ENCODE measurements at regions not wholly inside any gene's neighbourhood (a gene's known extent, or its start where the extent isn't known, plus 50 kb on each side); places are given as distances from the start of the nearest gene placed in this dataset.
"Not testable (repeated sequence)": the region's sequence is repeated elsewhere in the genome, so short reads cannot be mapped to it uniquely, and the experiment has no call there.

DNA sequence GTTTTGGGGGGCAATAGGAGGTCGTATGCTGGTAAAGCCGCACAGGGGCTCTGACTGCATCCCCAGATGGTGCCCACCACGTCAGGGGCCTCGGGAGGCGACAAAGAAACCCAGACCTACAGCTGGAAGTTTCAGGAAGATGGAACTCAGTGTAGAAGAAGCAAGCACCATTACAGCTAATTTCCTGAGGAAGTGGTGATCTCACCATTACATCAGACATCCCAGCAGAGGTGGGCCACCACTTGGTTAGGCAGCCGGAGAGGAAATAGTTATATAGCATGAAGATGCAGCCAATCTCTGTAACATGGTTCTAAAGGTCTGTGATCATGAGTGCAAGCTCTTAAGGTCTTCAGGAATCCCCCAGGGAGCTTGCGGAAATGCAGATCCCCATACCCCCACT lies 127.3 kb upstream of the PCBD1 start:
- Histone ChIP-seq H3K9ac (ENCODE audit: low read depth in 1 of 2, low read length in 2 of 2) (no peak overlapping the region), H3K4me3 (ENCODE audit: low read depth in 1 of 2, low read length in 2 of 2) (no peak overlapping the region), H3K27me3 (ENCODE audit: control insufficient read depth in 1 of 2, insufficient read depth in 2 of 2, low read length in 2 of 2) (peaks cover 0 to 6% of the 10 kb centered on the region in 2 donors), H3K9me3 (ENCODE audit: control insufficient read depth in 1 of 2, low read length in 2 of 2) (no peaks in the 10 kb centered on the region), H3K36me3 (ENCODE audit: control insufficient read depth in 1 of 2, insufficient read depth in 2 of 2, low read length in 2 of 2) (no peaks in the 10 kb centered on the region), H3K4me1 (ENCODE audit: control insufficient read depth in 1 of 2, insufficient read depth in 2 of 2, low read length in 2 of 2) (no peaks in the 10 kb centered on the region), H3K27ac (ENCODE audit: low read depth, low read length) (no peak overlapping the region)

DNA sequence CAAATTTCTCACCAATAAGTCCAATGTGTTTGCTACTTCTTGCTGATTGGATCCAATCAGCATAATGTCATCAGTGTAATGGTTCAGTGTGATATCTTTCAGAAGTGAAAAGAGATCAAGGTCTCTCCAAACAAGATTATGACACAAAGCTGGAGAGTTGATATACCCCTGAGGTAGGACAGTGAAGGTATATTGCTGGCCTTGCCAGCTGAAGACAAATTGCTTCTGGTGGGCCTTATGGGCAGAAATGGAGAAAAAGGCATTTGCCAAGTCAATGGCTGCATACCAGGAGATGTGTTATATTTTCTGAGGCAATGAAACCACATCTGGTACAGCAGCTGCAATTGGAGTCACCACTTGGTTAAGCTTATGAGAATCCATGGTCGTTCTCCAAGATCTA lies 131.7 kb upstream of the PCBD1 start:
- H3K4me3 ChIP-seq (ENCODE audit: low read depth in 1 of 2, low read length in 2 of 2); H3K9me3 ChIP-seq (ENCODE audit: control insufficient read depth in 1 of 2, low read length in 2 of 2); H3K27ac ChIP-seq (ENCODE audit: low read depth, low read length); H3K27me3 ChIP-seq (ENCODE audit: control insufficient read depth in 1 of 2, insufficient read depth in 2 of 2, low read length in 2 of 2); H3K36me3 ChIP-seq (ENCODE audit: control insufficient read depth in 1 of 2, insufficient read depth in 2 of 2, low read length in 2 of 2); H3K4me1 ChIP-seq (ENCODE audit: control insufficient read depth in 1 of 2, insufficient read depth in 2 of 2, low read length in 2 of 2); H3K9ac ChIP-seq (ENCODE audit: low read depth in 1 of 2, low read length in 2 of 2): not testable (repeated sequence)

DNA sequence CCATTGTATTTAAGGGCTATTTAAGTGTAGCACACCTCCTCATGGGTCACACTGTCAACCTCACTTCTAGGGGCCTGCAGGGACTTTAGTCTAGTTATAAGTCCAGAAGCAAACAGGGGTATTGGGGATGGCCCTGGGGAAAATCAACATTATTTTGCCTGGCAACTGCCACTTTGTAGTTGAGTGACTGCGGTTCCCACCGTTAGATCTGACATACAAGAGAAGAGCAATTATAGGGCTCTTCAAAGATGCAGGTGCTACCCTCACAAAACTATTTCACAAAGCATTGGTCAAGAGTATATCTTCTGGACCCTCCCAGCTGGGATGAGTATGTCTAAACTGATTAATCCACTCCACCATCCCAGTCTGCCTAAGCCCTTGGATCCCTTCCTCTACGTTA lies 133.0 kb upstream of the PCBD1 start:
- Histone ChIP-seq H3K9ac (ENCODE audit: low read depth in 1 of 2, low read length in 2 of 2) (no peak overlapping the region), H3K4me1 (ENCODE audit: control insufficient read depth in 1 of 2, insufficient read depth in 2 of 2, low read length in 2 of 2) (no peaks in the 10 kb centered on the region), H3K4me3 (ENCODE audit: low read depth in 1 of 2, low read length in 2 of 2) (no peak overlapping the region), H3K27ac (ENCODE audit: low read depth, low read length) (no peak overlapping the region), H3K27me3 (ENCODE audit: control insufficient read depth in 1 of 2, insufficient read depth in 2 of 2, low read length in 2 of 2) (no peaks in the 10 kb centered on the region), H3K36me3 (ENCODE audit: control insufficient read depth in 1 of 2, insufficient read depth in 2 of 2, low read length in 2 of 2) (no peaks in the 10 kb centered on the region), H3K9me3 (ENCODE audit: control insufficient read depth in 1 of 2, low read length in 2 of 2) (no peaks in the 10 kb centered on the region)

DNA sequence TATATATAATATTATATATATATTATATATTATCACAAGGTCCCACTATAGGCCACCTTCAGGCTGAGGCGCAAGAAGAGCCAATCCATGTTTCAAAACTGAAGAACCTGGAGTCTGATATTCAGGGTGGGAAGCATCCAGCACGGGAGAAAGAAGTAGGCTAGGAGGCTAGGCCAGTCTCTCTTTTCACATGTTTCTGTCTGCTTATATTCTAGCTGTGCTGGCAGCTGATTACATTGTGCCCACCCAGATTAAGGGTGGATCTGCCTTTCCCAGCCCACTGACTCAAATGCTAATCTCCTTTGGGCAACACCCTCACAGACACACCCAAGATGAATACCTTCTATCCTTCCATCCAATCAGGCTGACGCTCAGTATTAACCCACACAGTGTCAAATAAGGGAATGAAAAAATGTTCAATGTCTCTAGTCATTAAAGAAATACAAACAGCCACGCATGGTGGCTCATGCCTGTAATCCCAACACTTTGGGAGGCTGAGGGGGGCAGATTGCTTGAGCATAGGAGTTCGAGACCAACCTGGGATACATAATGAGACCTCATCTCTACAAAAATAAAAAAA lies 135.4 kb upstream of the PCBD1 start:
- Histone ChIP-seq H3K27me3 (ENCODE audit: control insufficient read depth in 1 of 2, insufficient read depth in 2 of 2, low read length in 2 of 2) (no peaks in the 10 kb centered on the region), H3K36me3 (ENCODE audit: control insufficient read depth in 1 of 2, insufficient read depth in 2 of 2, low read length in 2 of 2) (no peaks in the 10 kb centered on the region), H3K4me1 (ENCODE audit: control insufficient read depth in 1 of 2, insufficient read depth in 2 of 2, low read length in 2 of 2) (no peaks in the 10 kb centered on the region), H3K27ac (ENCODE audit: low read depth, low read length) (no peak overlapping the region), H3K4me3 (ENCODE audit: low read depth in 1 of 2, low read length in 2 of 2) (no peak overlapping the region), H3K9ac (ENCODE audit: low read depth in 1 of 2, low read length in 2 of 2) (no peak overlapping the region), H3K9me3 (ENCODE audit: control insufficient read depth in 1 of 2, low read length in 2 of 2) (no peaks in the 10 kb centered on the region)

DNA sequence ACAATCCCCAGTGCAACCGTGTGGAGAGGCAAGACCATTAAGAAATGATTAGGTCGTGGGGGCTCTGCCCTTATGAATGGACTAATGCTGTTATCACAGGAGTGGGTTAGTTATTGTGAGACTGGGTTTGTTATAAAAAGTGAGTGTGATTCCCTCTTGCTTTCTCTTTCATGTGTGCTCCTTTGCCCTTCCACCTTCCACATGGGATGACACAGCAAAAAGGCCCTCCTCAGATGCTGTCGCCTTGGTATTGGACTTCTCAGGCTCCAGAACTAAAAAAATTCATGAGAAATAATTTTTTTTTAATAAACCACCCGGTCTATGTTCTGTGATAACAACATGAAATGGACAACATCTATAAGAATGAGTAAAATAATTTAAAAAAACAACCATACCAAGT lies 136.1 kb upstream of the PCBD1 start:
- no peaks in the 10 kb centered on the region for H3K27me3 ChIP-seq (ENCODE audit: control insufficient read depth in 1 of 2, insufficient read depth in 2 of 2, low read length in 2 of 2)
- H3K9ac ChIP-seq (ENCODE audit: low read depth in 1 of 2, low read length in 2 of 2), result no peak overlapping the region

DNA sequence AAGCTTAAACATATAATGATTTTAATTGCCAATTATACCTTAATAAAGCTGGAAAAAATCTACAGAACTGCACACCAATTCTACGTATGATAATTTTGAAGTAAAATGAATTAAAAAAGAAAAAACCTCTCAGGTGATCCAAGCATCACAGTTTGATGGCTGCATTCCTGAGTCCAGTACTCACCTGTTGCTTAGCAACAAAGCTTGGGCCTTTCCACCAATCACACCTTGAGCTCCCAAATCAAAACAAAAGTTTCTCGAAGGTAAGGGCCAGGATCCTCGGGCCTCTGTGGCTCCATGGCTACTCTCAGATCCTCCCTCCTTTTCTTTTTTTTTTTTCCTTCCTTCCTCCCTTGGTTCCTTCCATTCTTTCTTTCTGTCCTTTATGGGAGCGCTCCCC lies 137.2 kb upstream of the PCBD1 start:
- Histone ChIP-seq H3K27ac (ENCODE audit: low read depth, low read length) (no peak overlapping the region), H3K4me1 (ENCODE audit: control insufficient read depth in 1 of 2, insufficient read depth in 2 of 2, low read length in 2 of 2) (no peaks in the 10 kb centered on the region), H3K4me3 (ENCODE audit: low read depth in 1 of 2, low read length in 2 of 2) (no peak overlapping the region), H3K36me3 (ENCODE audit: control insufficient read depth in 1 of 2, insufficient read depth in 2 of 2, low read length in 2 of 2) (no peaks in the 10 kb centered on the region), H3K9me3 (ENCODE audit: control insufficient read depth in 1 of 2, low read length in 2 of 2) (no peaks in the 10 kb centered on the region), H3K9ac (ENCODE audit: low read depth in 1 of 2, low read length in 2 of 2) (no peak overlapping the region), H3K27me3 (ENCODE audit: control insufficient read depth in 1 of 2, insufficient read depth in 2 of 2, low read length in 2 of 2) (no peaks in the 10 kb centered on the region)

More for the DNA sequence above, 136.1 kb upstream of the PCBD1 start:
- no peak overlapping the region for H3K27ac ChIP-seq (ENCODE audit: low read depth, low read length)
- no peaks in the 10 kb centered on the region for H3K36me3 ChIP-seq (ENCODE audit: control insufficient read depth in 1 of 2, insufficient read depth in 2 of 2, low read length in 2 of 2)
- no peaks in the 10 kb centered on the region for H3K9me3 ChIP-seq (ENCODE audit: control insufficient read depth in 1 of 2, low read length in 2 of 2)
- H3K4me1 ChIP-seq (ENCODE audit: control insufficient read depth in 1 of 2, insufficient read depth in 2 of 2, low read length in 2 of 2), result no peaks in the 10 kb centered on the region
- H3K4me3 ChIP-seq (ENCODE audit: low read depth in 1 of 2, low read length in 2 of 2), result no peak overlapping the region

DNA sequence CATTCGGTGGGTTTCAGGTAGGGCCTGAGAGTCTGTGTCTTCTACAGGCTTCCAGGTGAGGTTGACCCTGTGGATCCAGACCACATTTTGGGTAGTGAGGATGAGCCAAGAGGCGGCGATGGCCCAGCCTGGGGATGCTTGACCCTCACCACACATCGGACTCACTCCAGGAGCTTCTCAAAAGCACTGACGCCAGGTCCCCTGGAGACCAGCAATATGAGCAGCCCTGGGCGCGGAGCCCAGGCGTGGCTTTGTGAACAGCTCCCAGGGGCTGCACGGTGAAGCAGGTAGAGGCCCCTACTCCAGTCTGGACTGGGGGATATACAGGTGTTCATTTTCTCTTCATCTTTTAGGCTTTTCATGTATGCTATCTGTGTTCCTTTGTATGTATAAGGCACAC lies 139.7 kb upstream of the PCBD1 start:
- Histone ChIP-seq H3K27me3 (ENCODE audit: control insufficient read depth in 1 of 2, insufficient read depth in 2 of 2, low read length in 2 of 2) (no peaks in the 10 kb centered on the region), H3K9me3 (ENCODE audit: control insufficient read depth in 1 of 2, low read length in 2 of 2) (no peaks in the 10 kb centered on the region), H3K27ac (ENCODE audit: low read depth, low read length) (no peak overlapping the region), H3K36me3 (ENCODE audit: control insufficient read depth in 1 of 2, insufficient read depth in 2 of 2, low read length in 2 of 2) (no peaks in the 10 kb centered on the region), H3K9ac (ENCODE audit: low read depth in 1 of 2, low read length in 2 of 2) (no peak overlapping the region), H3K4me3 (ENCODE audit: low read depth in 1 of 2, low read length in 2 of 2) (no peak overlapping the region), H3K4me1 (ENCODE audit: control insufficient read depth in 1 of 2, insufficient read depth in 2 of 2, low read length in 2 of 2) (no peaks in the 10 kb centered on the region)

DNA sequence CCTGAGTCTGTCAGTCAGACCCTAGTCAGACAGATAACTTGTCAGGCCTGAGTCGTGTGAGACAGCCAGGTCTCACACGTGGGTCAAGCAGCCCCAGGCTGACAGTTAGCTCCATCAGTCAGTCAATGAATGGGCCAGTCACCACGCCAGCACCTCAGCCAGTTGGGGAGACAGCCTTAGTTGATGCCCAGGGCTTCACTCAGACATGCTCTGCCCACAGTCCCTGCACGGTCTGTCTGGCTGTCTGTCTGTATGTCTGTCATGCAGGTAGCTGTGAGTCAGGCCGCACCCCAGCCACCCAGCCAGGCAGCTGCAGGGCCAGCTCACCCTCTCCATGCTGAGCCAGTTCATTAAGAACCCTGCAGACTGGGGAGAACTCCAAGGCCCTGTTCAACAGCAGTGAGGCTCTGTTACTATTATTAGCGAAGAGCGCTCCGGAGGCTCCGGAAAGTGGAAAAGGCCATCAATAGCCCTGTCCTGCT lies 141.1 kb upstream of the PCBD1 start:
- Histone ChIP-seq H3K27ac (ENCODE audit: low read depth, low read length) (no peak overlapping the region), H3K4me1 (ENCODE audit: control insufficient read depth in 1 of 2, insufficient read depth in 2 of 2, low read length in 2 of 2) (no peaks in the 10 kb centered on the region), H3K27me3 (ENCODE audit: control insufficient read depth in 1 of 2, insufficient read depth in 2 of 2, low read length in 2 of 2) (no peaks in the 10 kb centered on the region), H3K9ac (ENCODE audit: low read depth in 1 of 2, low read length in 2 of 2) (no peak overlapping the region), H3K9me3 (ENCODE audit: control insufficient read depth in 1 of 2, low read length in 2 of 2) (no peaks in the 10 kb centered on the region), H3K36me3 (ENCODE audit: control insufficient read depth in 1 of 2, insufficient read depth in 2 of 2, low read length in 2 of 2) (no peaks in the 10 kb centered on the region), H3K4me3 (ENCODE audit: low read depth in 1 of 2, low read length in 2 of 2) (no peak overlapping the region)

DNA sequence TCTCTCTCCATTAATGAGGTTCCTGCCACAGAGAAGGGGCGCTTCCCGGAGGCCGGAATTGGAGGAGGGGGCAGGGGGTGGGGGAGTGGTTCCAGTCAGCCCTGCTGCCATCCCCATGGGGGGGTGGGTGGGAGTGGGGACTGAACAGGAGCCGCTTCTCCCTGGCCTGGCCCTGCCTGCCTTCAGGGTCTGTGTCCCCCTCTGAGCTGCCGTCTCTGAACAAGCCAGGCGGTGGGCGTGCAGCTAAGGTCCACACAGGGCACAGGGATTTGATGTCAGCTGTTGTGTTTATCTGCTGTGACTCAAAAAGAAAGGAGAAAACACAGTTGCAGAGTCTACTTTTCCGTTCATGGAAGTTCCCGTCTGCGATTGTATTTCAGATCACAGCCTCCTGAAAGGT lies 141.5 kb upstream of the PCBD1 start:
- H3K4me3 ChIP-seq (ENCODE audit: low read depth in 1 of 2, low read length in 2 of 2), result no peak overlapping the region
- H3K9ac ChIP-seq (ENCODE audit: low read depth in 1 of 2, low read length in 2 of 2), result no peak overlapping the region
- no peaks in the 10 kb centered on the region for H3K9me3 ChIP-seq (ENCODE audit: control insufficient read depth in 1 of 2, low read length in 2 of 2)
- H3K27me3 ChIP-seq (ENCODE audit: control insufficient read depth in 1 of 2, insufficient read depth in 2 of 2, low read length in 2 of 2), result no peaks in the 10 kb centered on the region
- no peaks in the 10 kb centered on the region for H3K4me1 ChIP-seq (ENCODE audit: control insufficient read depth in 1 of 2, insufficient read depth in 2 of 2, low read length in 2 of 2)
- H3K36me3 ChIP-seq (ENCODE audit: control insufficient read depth in 1 of 2, insufficient read depth in 2 of 2, low read length in 2 of 2), result no peaks in the 10 kb centered on the region
- no peak overlapping the region for H3K27ac ChIP-seq (ENCODE audit: low read depth, low read length)

DNA sequence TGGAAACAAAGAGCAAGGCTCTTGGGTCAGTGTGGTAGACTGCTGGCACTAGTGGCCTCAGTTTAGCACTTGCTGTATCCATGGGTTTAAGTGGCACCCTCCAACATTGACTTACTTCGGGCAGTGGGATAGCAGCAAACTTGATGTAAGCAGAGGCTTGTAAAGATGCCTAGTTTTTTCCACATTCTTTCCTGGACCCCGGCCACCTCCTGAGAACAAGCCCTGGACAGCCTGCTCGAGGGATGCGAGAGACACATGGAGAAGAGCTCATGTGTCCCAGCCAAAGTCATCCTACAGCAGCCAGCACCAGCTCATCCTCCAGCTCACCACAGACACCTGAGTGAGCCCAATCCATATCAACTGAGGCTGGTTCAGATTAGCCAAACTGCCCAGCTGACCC lies 142.7 kb upstream of the PCBD1 start:
- no peaks in the 10 kb centered on the region for H3K36me3 ChIP-seq (ENCODE audit: control insufficient read depth in 1 of 2, insufficient read depth in 2 of 2, low read length in 2 of 2)
- H3K27me3 ChIP-seq (ENCODE audit: control insufficient read depth in 1 of 2, insufficient read depth in 2 of 2, low read length in 2 of 2), result no peaks in the 10 kb centered on the region
- H3K9me3 ChIP-seq (ENCODE audit: control insufficient read depth in 1 of 2, low read length in 2 of 2), result no peaks in the 10 kb centered on the region
- no peak overlapping the region for H3K27ac ChIP-seq (ENCODE audit: low read depth, low read length)
- no peaks in the 10 kb centered on the region for H3K4me1 ChIP-seq (ENCODE audit: control insufficient read depth in 1 of 2, insufficient read depth in 2 of 2, low read length in 2 of 2)
- no peak overlapping the region for H3K9ac ChIP-seq (ENCODE audit: low read depth in 1 of 2, low read length in 2 of 2)
- no peak overlapping the region for H3K4me3 ChIP-seq (ENCODE audit: low read depth in 1 of 2, low read length in 2 of 2)

DNA sequence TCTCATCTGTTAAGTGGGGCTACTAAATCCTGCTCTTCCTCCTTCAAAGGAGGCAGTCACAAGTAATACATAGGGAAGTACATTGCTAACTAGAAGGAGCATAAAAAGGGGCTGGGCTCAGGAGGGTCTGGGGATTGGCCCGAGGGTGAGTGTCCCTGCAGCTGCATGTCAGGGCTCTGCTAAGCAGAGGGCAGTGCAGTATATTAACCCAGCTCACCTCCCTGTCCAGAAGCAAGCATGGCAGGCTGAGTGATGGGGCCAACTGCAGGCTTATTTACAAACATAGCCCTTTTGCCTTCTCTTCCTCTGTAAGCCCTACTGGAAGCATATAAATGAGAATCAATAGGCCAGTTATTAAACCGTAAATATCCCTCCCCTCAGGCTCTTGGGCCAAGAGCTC lies 143.2 kb upstream of the PCBD1 start:
- no peaks in the 10 kb centered on the region for H3K27me3 ChIP-seq (ENCODE audit: control insufficient read depth in 1 of 2, insufficient read depth in 2 of 2, low read length in 2 of 2)
- no peaks in the 10 kb centered on the region for H3K36me3 ChIP-seq (ENCODE audit: control insufficient read depth in 1 of 2, insufficient read depth in 2 of 2, low read length in 2 of 2)
- H3K9me3 ChIP-seq (ENCODE audit: control insufficient read depth in 1 of 2, low read length in 2 of 2), result no peaks in the 10 kb centered on the region
- H3K4me1 ChIP-seq (ENCODE audit: control insufficient read depth in 1 of 2, insufficient read depth in 2 of 2, low read length in 2 of 2), result no peaks in the 10 kb centered on the region
- no peak overlapping the region for H3K4me3 ChIP-seq (ENCODE audit: low read depth in 1 of 2, low read length in 2 of 2)
- H3K9ac ChIP-seq (ENCODE audit: low read depth in 1 of 2, low read length in 2 of 2), result no peak overlapping the region
- H3K27ac ChIP-seq (ENCODE audit: low read depth, low read length), result no peak overlapping the region

Measured in duodenal mucosa (tissue), 2 donors.